HG02885 (cell line): ENCODE measurements at regions not wholly inside any gene's neighbourhood (a gene's known extent, or its start where the extent isn't known, plus 50 kb on each side); places are given as distances from the start of the nearest gene placed in this dataset.

Source experiments
- ATAC-seq: cut with Tn5 transposase; IDR thresholded peaks from one replicate; pipeline ENCODE4 v1.9.1; 2021; ENCODE audit warnings: mild to moderate bottlenecking; ENCODE audit not compliant: unreplicated experiment, poor library complexity

- ATAC-seq: no peak
These were observed 911.6 kb downstream of the EFNA5 start for GRCh38 chr5:106759152-106759551.

GRCh38 chr5:106757672-106758071 lies 913.1 kb downstream of the EFNA5 start:
- ATAC-seq: no peak

- no peak for ATAC-seq
These were observed 914.9 kb downstream of the EFNA5 start for GRCh38 chr5:106755789-106756188.

DNA sequence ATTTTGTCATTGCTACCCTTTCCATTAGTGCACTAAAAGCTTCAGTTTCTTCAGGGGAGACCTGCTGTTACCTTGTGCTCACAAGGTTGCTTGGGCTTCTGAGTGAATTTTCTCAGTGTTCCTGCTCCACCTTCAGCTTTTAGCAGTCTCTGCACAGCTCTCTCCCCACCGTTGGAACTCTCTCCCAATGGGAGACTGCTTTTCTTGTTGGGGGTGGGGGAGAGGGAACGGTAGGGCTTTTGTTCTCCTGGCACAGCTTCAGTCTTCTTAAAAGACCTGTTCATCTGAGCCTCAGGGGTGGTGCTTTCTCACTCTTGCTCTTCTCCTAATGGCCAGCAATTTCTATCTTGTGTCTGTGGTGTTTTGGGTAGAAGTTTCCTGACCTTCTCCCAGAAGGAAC lies 915.7 kb downstream of the EFNA5 start:
- no peak for ATAC-seq

- ATAC-seq: no peak
These were observed 920.9 kb downstream of the EFNA5 start for GRCh38 chr5:106749826-106750225.

- no peak for ATAC-seq
These were observed 931.6 kb downstream of the EFNA5 start for GRCh38 chr5:106739127-106739526.

- ATAC-seq: no peak
These were observed 933.6 kb downstream of the EFNA5 start for GRCh38 chr5:106737111-106737510.

DNA sequence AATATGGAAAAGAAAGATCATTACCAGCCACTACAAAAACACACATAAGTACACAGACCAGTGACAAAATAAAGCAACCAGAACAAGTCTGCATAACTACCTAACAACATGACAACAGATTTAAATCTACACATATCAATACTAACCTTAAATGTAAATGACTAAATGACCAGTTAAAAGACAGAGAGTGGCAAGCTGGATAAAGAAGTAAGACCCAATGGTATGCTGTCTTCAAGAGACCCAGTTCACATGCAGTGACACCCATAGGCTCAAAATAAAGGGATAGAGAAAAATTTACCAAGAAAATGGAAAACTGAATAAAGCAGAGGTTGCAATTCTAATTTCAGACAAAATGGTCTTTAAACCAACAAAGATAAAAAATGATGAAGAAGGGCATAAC lies 938.1 kb downstream of the EFNA5 start:
- ATAC-seq: no peak

- ATAC-seq: no peak
These were observed 939.8 kb downstream of the EFNA5 start for GRCh38 chr5:106730912-106731311.

- no peak for ATAC-seq
These were observed 940.2 kb downstream of the EFNA5 start for GRCh38 chr5:106730506-106730905.

DNA sequence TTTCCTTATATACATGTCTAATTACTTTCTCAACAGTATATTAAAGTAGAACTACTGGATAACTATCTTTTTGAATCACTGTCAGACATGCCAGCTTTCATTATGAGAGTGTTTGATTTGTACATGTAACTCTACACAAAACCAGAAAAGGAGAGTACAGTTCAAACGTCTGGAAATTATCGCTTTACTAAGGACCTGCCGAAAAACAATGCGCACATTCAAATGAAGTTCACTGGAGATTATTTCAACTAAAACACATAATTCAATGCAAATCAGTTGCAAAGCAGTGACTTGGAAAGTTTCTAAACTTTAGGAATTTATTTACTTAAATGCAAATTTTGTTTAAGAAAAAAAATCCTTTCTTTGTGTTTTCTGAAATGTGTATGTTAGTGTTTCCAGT lies 942.5 kb downstream of the EFNA5 start:
- no peak for ATAC-seq

DNA sequence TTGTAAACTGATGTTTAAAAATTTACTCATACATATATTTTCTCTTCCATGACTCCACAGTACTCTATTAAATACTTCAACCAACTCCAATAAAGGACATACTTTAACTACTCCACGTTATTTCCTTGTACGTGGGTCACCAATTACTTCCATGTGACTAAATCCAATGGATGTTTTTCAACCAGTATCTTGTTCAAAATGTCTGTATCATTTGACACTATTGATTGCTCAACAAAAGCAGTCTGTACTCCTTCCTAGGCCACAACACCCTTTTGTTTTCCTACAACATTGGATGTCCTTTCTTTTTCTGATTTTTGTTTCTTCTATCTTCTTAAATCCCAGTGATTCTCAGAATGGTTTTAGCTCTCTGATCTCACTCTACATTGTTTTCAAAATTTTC lies 943.7 kb downstream of the EFNA5 start:
- ATAC-seq: no peak

GRCh38 chr5:106720367-106720766 lies 950.4 kb downstream of the EFNA5 start:
- ATAC-seq: no peak

DNA sequence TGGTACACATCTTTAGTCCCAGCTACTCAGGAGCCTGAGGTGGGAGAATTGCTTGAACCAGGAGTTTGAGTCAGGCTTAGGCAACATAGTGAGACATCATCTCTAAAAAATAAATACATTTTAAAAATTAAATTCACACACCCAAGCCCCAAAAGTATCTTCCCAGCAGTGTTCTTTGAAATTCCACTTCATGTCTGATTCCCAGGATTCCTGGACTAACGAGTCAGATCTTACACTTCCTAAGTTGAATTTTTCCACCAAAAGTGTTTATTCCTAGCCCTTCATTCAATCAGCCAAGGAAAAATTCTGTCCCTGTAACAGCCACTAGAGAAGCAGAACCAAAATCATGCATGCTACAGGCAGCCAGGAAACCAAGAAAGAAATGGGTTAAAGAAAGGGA lies 970.9 kb downstream of the EFNA5 start:
- no peak for ATAC-seq

- no peak for ATAC-seq
These were observed 971.5 kb downstream of the EFNA5 start for GRCh38 chr5:106699198-106699597.

- no peak for ATAC-seq
These were observed 972.6 kb downstream of the EFNA5 start for GRCh38 chr5:106698169-106698568.

DNA sequence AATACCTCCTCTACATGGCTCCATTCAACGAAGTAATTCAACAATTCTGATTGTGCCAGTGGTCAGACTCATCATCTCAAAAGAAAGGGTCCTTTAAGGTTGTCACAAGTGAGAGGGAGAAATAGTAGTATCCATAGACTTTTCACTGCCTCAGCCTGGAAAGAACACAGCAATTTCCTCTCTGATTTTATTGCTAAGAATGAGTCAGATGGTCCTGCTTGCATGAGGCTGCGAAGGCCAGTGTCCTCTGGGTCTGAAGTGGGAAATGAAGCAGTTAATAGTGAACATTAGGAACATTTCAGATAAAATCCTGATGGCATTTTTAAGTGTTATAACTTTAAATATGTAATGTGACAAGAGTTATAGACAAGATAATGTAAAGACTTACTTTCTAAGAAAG lies 979.0 kb downstream of the EFNA5 start:
- no peak for ATAC-seq

DNA sequence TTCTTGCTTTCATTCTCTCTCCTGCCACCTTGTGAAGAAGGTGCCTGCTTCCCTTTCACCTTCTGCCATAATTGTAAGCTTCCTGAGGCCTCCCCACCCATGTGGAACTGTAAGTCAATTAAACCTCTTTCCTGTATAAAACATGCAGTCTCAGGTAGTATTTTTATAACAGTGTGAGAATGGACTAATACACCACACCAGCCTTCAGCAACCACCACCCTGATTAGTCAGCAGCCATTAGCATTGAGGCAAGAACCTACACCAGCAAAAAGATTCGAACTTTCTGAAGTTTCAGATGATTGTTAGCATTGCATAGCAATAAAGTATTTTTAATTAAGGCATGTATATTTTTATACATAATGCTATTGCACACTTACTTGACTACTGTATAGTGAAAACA lies 980.2 kb downstream of the EFNA5 start:
- ATAC-seq: no peak

DNA sequence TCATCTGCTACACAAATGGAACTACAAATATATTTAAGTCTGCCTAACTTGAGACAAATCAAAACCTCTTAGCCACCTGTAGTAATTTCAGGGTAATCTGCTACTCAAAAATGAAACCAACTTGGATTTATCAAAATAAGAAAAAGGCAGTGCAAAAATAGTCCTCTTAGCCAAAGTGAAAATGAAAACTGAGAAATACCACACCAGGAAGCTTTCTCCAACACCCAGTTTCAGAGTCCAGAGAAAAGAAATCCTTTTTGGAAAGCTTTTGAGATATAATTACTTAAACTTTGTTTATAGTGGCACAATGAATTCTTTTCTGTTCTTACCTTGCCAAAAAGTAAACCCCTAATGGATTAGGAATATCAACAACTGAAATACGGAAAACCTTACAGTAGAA lies 990.4 kb downstream of the EFNA5 start:
- peak; percentile 64 for ATAC-seq

- no peak for ATAC-seq
These were observed 993.7 kb downstream of the EFNA5 start for GRCh38 chr5:106677057-106677456.

DNA sequence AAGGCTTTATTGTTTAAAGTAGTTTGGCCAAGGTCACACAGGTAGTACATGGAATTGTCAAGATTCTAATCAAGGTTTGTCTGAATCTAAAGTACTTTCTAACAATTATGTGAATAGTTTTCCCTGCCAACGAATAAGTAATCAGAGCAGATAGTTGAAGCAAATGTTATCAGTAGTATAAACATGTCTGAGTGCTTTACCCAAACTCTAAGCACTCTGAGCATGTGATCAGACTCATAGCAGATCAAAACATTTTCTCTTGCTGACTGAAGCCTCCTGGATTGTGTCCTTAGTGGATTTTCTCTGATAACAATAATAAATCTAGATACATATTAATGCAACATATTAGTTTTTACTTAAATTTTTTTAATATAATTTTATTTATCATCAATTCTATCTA lies 995.0 kb downstream of the EFNA5 start:
- no peak for ATAC-seq

GRCh38 chr5:106673941-106674340 lies 996.8 kb downstream of the EFNA5 start:
- no peak for ATAC-seq

DNA sequence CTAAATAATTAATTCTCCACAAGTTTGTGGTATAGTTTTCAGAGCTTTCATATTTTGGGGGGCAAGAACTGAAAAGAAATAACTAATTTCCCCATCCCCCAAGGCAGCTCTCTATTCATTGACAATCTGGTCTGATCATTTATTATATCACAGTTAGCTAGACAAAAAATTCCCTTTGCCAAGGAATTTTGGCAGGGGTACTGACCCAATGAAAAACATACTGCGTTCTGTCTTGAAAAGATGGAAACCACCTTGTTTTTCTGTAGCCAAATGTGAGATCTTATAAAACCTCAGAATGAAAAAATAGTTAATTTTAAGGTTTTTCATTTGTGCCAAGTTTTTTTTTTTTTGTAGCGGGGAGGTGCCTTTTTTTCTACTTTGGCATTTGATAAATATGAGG lies 1008.9 kb downstream of the EFNA5 start:
- ATAC-seq: no peak
